Gastrocnemius medialis (tissue), 4 donors: ENCODE measurements at regions not wholly inside any gene's neighbourhood (a gene's known extent, or its start where the extent isn't known, plus 50 kb on each side); places are given as distances from the start of the nearest gene placed in this dataset.

ENCODE experiments used
- CTCF ChIP-seq, 5 experiments: fragments of 450-650 bp in 3 of 5; fragments of 200-600 bp in 2 of 5; sonication (generic) in 2 of 5; IDR thresholded peaks in 4 of 5; conservative IDR thresholded peaks in 1 of 5; 1 replicate in 4 of 5; 2 replicates in 1 of 5; pipeline ENCODE4 v1.5.1; 2016 to 2019; ENCODE audit warnings: antibody characterized with exemption in 5 of 5, mild to moderate bottlenecking in 3 of 5, moderate library complexity in 3 of 5
- POLR2A ChIP-seq, 2 donors: fragments of 450-650 bp; IDR thresholded peaks; one replicate each; pipeline ENCODE4 v1.6.1; 2017; ENCODE audit warnings: antibody characterized with exemption in 2 of 2, mild to moderate bottlenecking in 2 of 2, moderate library complexity in 2 of 2

GRCh38 chr18:64518191-64518590 is 369.3 kb upstream of the LINC00305 start:
- TF ChIP-seq CTCF (IDR thresholded peaks at IDR 0.05 in 4 of 5, conservative IDR thresholded peaks at IDR 0.05 in 1 of 5), result no peak
- TF ChIP-seq POLR2A (IDR thresholded peaks at IDR 0.05), result no peak
